ENCODE measurements at regions not wholly inside any gene's neighbourhood (a gene's known extent, or its start where the extent isn't known, plus 50 kb on each side); places are given as distances from the start of the nearest gene placed in this dataset.

GRCh38 chr12:78275886-78276285, 445.2 kb downstream of the NAV3 start:
- no peak for TF ChIP-seq CTCF (IDR thresholded peaks at IDR 0.05)
- no peak for TF ChIP-seq POLR2A (IDR thresholded peaks at IDR 0.05)
